HFFc6 (cell line): ENCODE measurements at regions not wholly inside any gene's neighbourhood (a gene's known extent, or its start where the extent isn't known, plus 50 kb on each side); places are given as distances from the start of the nearest gene placed in this dataset.

ENCODE experiments used
- DNase-seq: peaks from one replicate; pipeline ENCODE4 v3.0.0-alpha.2; 2018
- H3K27ac Mint-ChIP-seq: 2 replicates; pipeline ENCODE4 v1.8.0; 2020; ENCODE audit warnings: mild to moderate bottlenecking, mixed read lengths
- H3K27me3 Mint-ChIP-seq: 2 replicates; pipeline ENCODE4 v1.8.0; 2021; ENCODE audit warnings: mild to moderate bottlenecking, moderate library complexity, mixed read lengths; ENCODE audit not compliant: insufficient read depth
- H3K36me3 Mint-ChIP-seq: 2 replicates; pipeline ENCODE4 v1.8.0; 2021; ENCODE audit warnings: low read depth, mixed read lengths
- H3K4me1 Mint-ChIP-seq: 2 replicates; pipeline ENCODE4 v1.8.0; 2020; ENCODE audit warnings: low read depth, mixed read lengths
- H3K4me3 Mint-ChIP-seq: 2 replicates; pipeline ENCODE4 v1.8.0; 2020; ENCODE audit warnings: mild to moderate bottlenecking, moderate library complexity, mixed read lengths
- H3K9me3 Mint-ChIP-seq: 2 replicates; pipeline ENCODE4 v1.8.0; 2020; ENCODE audit warnings: mild to moderate bottlenecking, mixed read lengths
- CTCF ChIP-seq: fragments of 200-600 bp; sonication (generic); IDR thresholded peaks from 2 replicates; pipeline ENCODE4 v1.5.0; 2021; ENCODE audit warnings: antibody characterized with exemption, mild to moderate bottlenecking

- no peaks in the 10 kb centered on the region for H3K9me3 Mint-ChIP-seq
- H3K4me1 Mint-ChIP-seq, result no peaks in the 10 kb centered on the region; the same call in 1 of the 2 replicates
- H3K4me3 Mint-ChIP-seq, result no peak overlapping the region
- no peak for DNase-seq
- H3K27ac Mint-ChIP-seq, result no peak overlapping the region
- no peaks in the 10 kb centered on the region; the same call in 1 of the 2 replicates for H3K27me3 Mint-ChIP-seq
- no peaks in the 10 kb centered on the region for H3K36me3 Mint-ChIP-seq
- no peak for TF ChIP-seq CTCF
Measured at GRCh38 chr6:74872754-74873476, 332.9 kb downstream of the COL12A1 start.

- no peak for DNase-seq
- no peaks in the 10 kb centered on the region; the same call in 1 of the 2 replicates for H3K4me1 Mint-ChIP-seq
- TF ChIP-seq CTCF, result no peak
- no peaks in the 10 kb centered on the region for H3K9me3 Mint-ChIP-seq
- H3K27me3 Mint-ChIP-seq, result peaks cover 2% of the 10 kb centered on the region
- no peak overlapping the region for H3K4me3 Mint-ChIP-seq
- H3K36me3 Mint-ChIP-seq, result no peaks in the 10 kb centered on the region
- H3K27ac Mint-ChIP-seq, result no peak overlapping the region
Measured at GRCh38 chr6:74871757-74872156, 334.1 kb downstream of the COL12A1 start.

GRCh38 chr6:74870403-74870802, 335.4 kb downstream of the COL12A1 start:
- peak; percentile 42; the same call in 1 of the 2 replicates for TF ChIP-seq CTCF
- Mint-ChIP-seq H3K27me3 (peaks cover 2% of the 10 kb centered on the region), H3K36me3 (no peaks in the 10 kb centered on the region), H3K4me1 (no peaks in the 10 kb centered on the region; the same call in 1 of the 2 replicates), H3K9me3 (no peaks in the 10 kb centered on the region), H3K4me3 (no peak overlapping the region), H3K27ac (no peak overlapping the region)
- no peak for DNase-seq

- Mint-ChIP-seq H3K9me3 (no peaks in the 10 kb centered on the region), H3K27me3 (peaks cover 2% of the 10 kb centered on the region; the same call in 1 of the 2 replicates), H3K4me1 (no peaks in the 10 kb centered on the region; the same call in 1 of the 2 replicates), H3K4me3 (no peak overlapping the region), H3K27ac (no peak overlapping the region), H3K36me3 (no peaks in the 10 kb centered on the region)
- no peak for TF ChIP-seq CTCF
- no peak for DNase-seq
Measured at GRCh38 chr6:74867291-74867690, 338.6 kb downstream of the COL12A1 start.

GRCh38 chr6:74863968-74864367, 341.9 kb downstream of the COL12A1 start:
- Mint-ChIP-seq H3K4me3 (no peak overlapping the region), H3K9me3 (no peaks in the 10 kb centered on the region), H3K27me3 (peaks cover 2% of the 10 kb centered on the region; the same call in 1 of the 2 replicates), H3K36me3 (no peaks in the 10 kb centered on the region), H3K27ac (no peak overlapping the region), H3K4me1 (no peaks in the 10 kb centered on the region; the same call in 1 of the 2 replicates)
- no peak for DNase-seq
- TF ChIP-seq CTCF, result no peak
